ENCODE measurements at regions not wholly inside any gene's neighbourhood (a gene's known extent, or its start where the extent isn't known, plus 50 kb on each side); places are given as distances from the start of the nearest gene placed in this dataset.

- Histone ChIP-seq H2BK15ac (ENCODE audit: low read depth, low read length) (no peak overlapping the region), H3K4me3 (ENCODE audit: insufficient read depth, low read depth, low read length) (no peak overlapping the region), H3K9me3 (ENCODE audit: control insufficient read depth, insufficient read depth, low read length) (0 out of 2 replicates have a peak, but pooled peaks cover 2% of the 10 kb centered on the region), H3K56ac (ENCODE audit: extremely low read depth, insufficient read depth, low read length) (no peak overlapping the region), H3K79me1 (ENCODE audit: low read depth in 1 of 2, low read length in 2 of 2) (no peaks in the 10 kb centered on the region), H3K27ac (ENCODE audit: insufficient read depth, low read length) (no peak overlapping the region), H4K91ac (ENCODE audit: insufficient read depth, low read depth, low read length) (no peak overlapping the region), H4K5ac (ENCODE audit: low read depth, low read length) (no peak overlapping the region), H3K9me1 (ENCODE audit: insufficient read depth, low read length) (no peaks in the 10 kb centered on the region), H2AFZ (replicated peaks; ENCODE audit: low read length, poor library complexity) (no peak overlapping the region), H4K8ac (ENCODE audit: low read depth in 2 of 2, low read length in 2 of 2) (no peak overlapping the region), H3K27me3 (ENCODE audit: control insufficient read depth, insufficient read depth, low read length) (no peaks in the 10 kb centered on the region), H3K4me2 (ENCODE audit: low read depth, low read length) (no peak overlapping the region), H3K18ac (ENCODE audit: low read depth, low read length) (no peak overlapping the region), H2BK5ac (ENCODE audit: low read depth, low read length, poor library complexity, severe bottlenecking) (no peak overlapping the region), H3K4me1 (ENCODE audit: control insufficient read depth, insufficient read depth, low read length) (no peaks in the 10 kb centered on the region), H3K23ac (ENCODE audit: low read depth, low read length) (no peak overlapping the region), H4K20me1 (ENCODE audit: insufficient read depth, low read length) (no peaks in the 10 kb centered on the region), H2BK120ac (ENCODE audit: low read depth, low read length) (no peak overlapping the region), H3K9ac (ENCODE audit: low read depth, low read length) (no peak overlapping the region), H3K4ac (ENCODE audit: low read depth, low read length) (no peak overlapping the region), H2BK20ac (ENCODE audit: low read depth, low read length) (no peak overlapping the region), H3K14ac (replicated peaks; ENCODE audit: low read depth, low read length) (no peak overlapping the region), H2AK5ac (ENCODE audit: low read depth, low read length) (no peak overlapping the region), H2AK9ac (replicated peaks; ENCODE audit: low read depth, low read length, poor library complexity) (no peak overlapping the region), H3K36me3 (ENCODE audit: control insufficient read depth, insufficient read depth, low read length) (no peaks in the 10 kb centered on the region)
- in situ Hi-C loops (cut with MboI; ENCODE audit: low sequenced_read_pairs): no loop called here
- no peak for ATAC-seq (ENCODE audit: low read depth)
- dilution Hi-C loops (cut with HindIII; ENCODE audit: low sequenced_read_pairs, unreplicated experiment): no loop called here
- ChIA-PET CTCF (no interaction called here), POLR2A (ENCODE audit: unreplicated experiment) (no interaction called here)
- 0% methylated on average over 2 of the region's 3 CpGs; no CpG with 5 or more reads in 1 of the 2 experiments for WGBS, 2 experiments (ENCODE audit: extremely low coverage in 2 of 2, insufficient read length in 1 of 2)
- no peak for TF ChIP-seq ELK1 (IDR thresholded peaks at IDR 0.05; ENCODE audit: borderline replicate concordance, low read depth, low read length)
- TF ChIP-seq SMC3 (IDR thresholded peaks at IDR 0.05; ENCODE audit: low read depth, low read length): no peak
- no peak for TF ChIP-seq CTCF (conservative IDR thresholded peaks at IDR 0.05; ENCODE audit: low read depth, low read length)
- no peak for TF ChIP-seq NFE2L2 (IDR thresholded peaks at IDR 0.05; ENCODE audit: low read depth, low read length)
- no peak for TF ChIP-seq CEBPB (IDR thresholded peaks at IDR 0.05; ENCODE audit: low read depth, low read length)
- no peak for TF ChIP-seq RAD21 (IDR thresholded peaks at IDR 0.05; ENCODE audit: low read length)
- TF ChIP-seq MAZ (IDR thresholded peaks at IDR 0.05; ENCODE audit: borderline replicate concordance, low read depth, low read length): no peak
- no peak for TF ChIP-seq POLR2A (IDR thresholded peaks at IDR 0.05; ENCODE audit: low read depth, low read length)
- no peak for TF ChIP-seq BHLHE40 (IDR thresholded peaks at IDR 0.05; ENCODE audit: low read depth, low read length)
- intact Hi-C loops (cut with micrococcal nuclease): no loop called here
- no TSS peak for BruUV-seq (replicated peaks)
- DNase-seq: no peak
Measured at GRCh38 chr14:66076176-66076575, 410.0 kb upstream of the CCDC196 start.
